Endothelial cell of umbilical vein (primary cell): ENCODE measurements at regions not wholly inside any gene's neighbourhood (a gene's known extent, or its start where the extent isn't known, plus 50 kb on each side); places are given as distances from the start of the nearest gene placed in this dataset.
A peak's percentile ranks its signal among the peaks of the same experiment; 100 is the strongest.
"Not testable (repeated sequence)": the region's sequence is repeated elsewhere in the genome, so short reads cannot be mapped to it uniquely, and the experiment has no call there.

Source experiments
- BruUV-seq: library from RNA; stranded (reverse); fragments of 400-500 nt; replicated peaks from 2 replicates; lab custom pipeline; 2021; lab: Mats Ljungman, UMichigan
- CTCF ChIA-PET: fragments of 300-600, 350-600 bp; sonication (Branson Sonifier 250); formaldehyde crosslinking; loops from one replicate; lab custom pipeline; 2021; ENCODE audit warnings: antibody characterized with exemption, inconsistent platforms; lab: Charles Lee
- POLR2A ChIA-PET: fragments of 300-600, 350-600 bp; sonication (Branson Sonifier 250); formaldehyde crosslinking; loops from one replicate; lab custom pipeline; 2021; ENCODE audit warnings: antibody characterized with exemption, inconsistent platforms; lab: Charles Lee
- DNase-seq: peaks from one replicate; pipeline ENCODE4 v3.0.0-alpha.2; 2011; ENCODE audit warnings: low read depth, low spot score
- FAIRE-seq: peaks from 2 replicates; lab custom pipeline; 2011; peaks lifted over from hg19 to GRCh38; lab: Jason Lieb, UNC
- H2AFZ ChIP-seq: 2 replicates; pipeline ENCODE4 v1.6.0; 2012; ENCODE audit warnings: low read depth, low read length, control low read depth, inconsistent platforms
- H3K27ac ChIP-seq: 2 replicates; pipeline ENCODE4 v1.5.1; 2011; ENCODE audit warnings: low read depth, mild to moderate bottlenecking, control low read depth, low read length, moderate library complexity; ENCODE audit not compliant: insufficient read depth
- H3K27me3 ChIP-seq, 2 experiments: 2 replicates each; pipeline versions ENCODE4 v1.6.0 to v1.6.1; 2011; ENCODE audit warnings: low read length in 2 of 2, mixed read lengths in 1 of 2; ENCODE audit not compliant: control insufficient read depth in 2 of 2, insufficient read depth in 2 of 2
- H3K36me3 ChIP-seq, 2 experiments: 2 replicates in 1 of 2; 3 replicates in 1 of 2; pipeline ENCODE4 v1.5.1; 2011; ENCODE audit warnings: low read length in 2 of 2, mild to moderate bottlenecking in 1 of 2, moderate library complexity in 1 of 2; ENCODE audit not compliant: control insufficient read depth in 2 of 2, insufficient read depth in 2 of 2; ENCODE audit errors: extremely low read depth in 1 of 2
- H3K4me1 ChIP-seq: 3 replicates; pipeline ENCODE4 v1.5.1; 2011; ENCODE audit warnings: mild to moderate bottlenecking, low read length; ENCODE audit not compliant: control insufficient read depth, insufficient read depth; ENCODE audit errors: extremely low read depth
- H3K4me2 ChIP-seq: 2 replicates; pipeline ENCODE4 v1.6.1; 2011; ENCODE audit warnings: low read length, control low read depth, mixed read lengths; ENCODE audit not compliant: insufficient read depth
- H3K4me3 ChIP-seq, 3 experiments: fragments of 200-600 bp in 1 of 3; sonication (generic), shearing (Covaris generic) in 1 of 3; replicated peaks in 1 of 3; 2 replicates each; pipeline ENCODE4 v1.5.1; 2011 to 2016; ENCODE audit warnings: control low read depth in 3 of 3, low read length in 3 of 3, mild to moderate bottlenecking in 2 of 3, inconsistent platforms in 1 of 3, low read depth in 1 of 3, moderate library complexity in 1 of 3; ENCODE audit not compliant: insufficient read depth in 1 of 3
- H3K79me2 ChIP-seq: 2 replicates; pipeline ENCODE4 v1.6.0; 2012; ENCODE audit warnings: low read length, inconsistent platforms; ENCODE audit not compliant: control insufficient read depth, insufficient read depth
- H3K9ac ChIP-seq: replicated peaks from 2 replicates; pipeline ENCODE3; 2011; ENCODE audit warnings: low read length, control low read depth; ENCODE audit not compliant: insufficient read depth; ENCODE audit errors: extremely low read depth
- H3K9me1 ChIP-seq: replicated peaks from 3 replicates; pipeline ENCODE4 v1.6.0; 2011; ENCODE audit warnings: mild to moderate bottlenecking, low read length; ENCODE audit not compliant: control insufficient read depth, insufficient read depth; ENCODE audit errors: extremely low read depth
- H3K9me3 ChIP-seq: replicated peaks from 2 replicates; pipeline ENCODE4 v1.5.1; 2012; ENCODE audit warnings: low read length, inconsistent platforms; ENCODE audit not compliant: control insufficient read depth, insufficient read depth
- H4K20me1 ChIP-seq: replicated peaks from 2 replicates; pipeline ENCODE3; 2011; ENCODE audit warnings: mild to moderate bottlenecking, low read length; ENCODE audit not compliant: control insufficient read depth, insufficient read depth; ENCODE audit errors: extremely low read depth
- GATA2 ChIP-seq: IDR thresholded peaks from 2 replicates; pipeline ENCODE4 v1.7.0; 2011; ENCODE audit warnings: low read depth, mild to moderate bottlenecking, moderate library complexity, mixed read lengths, low read length; ENCODE audit not compliant: insufficient read length, insufficient read depth
- MYC ChIP-seq: IDR thresholded peaks from one replicate; pipeline ENCODE4 v1.6.1; 2011; ENCODE audit warnings: mild to moderate bottlenecking, low read depth, low read length
- POLR2AphosphoS5 ChIP-seq: IDR thresholded peaks from 2 replicates; pipeline ENCODE4 v1.6.1; 2012; ENCODE audit warnings: low read depth, mild to moderate bottlenecking, control low read depth, low read length, moderate library complexity; ENCODE audit not compliant: insufficient read depth
- dilution Hi-C: fragments of 300-500 bp; cut with MboI; formaldehyde crosslinking; loops from one replicate; pipeline ENCODE4 v1.15.0; 2019; ENCODE audit warnings: low sequenced_read_pairs; ENCODE audit not compliant: extremely low pct_ligation_motif_present
- intact Hi-C: fragments of 100-400 bp; cut with micrococcal nuclease; formaldehyde crosslinking; loops from one replicate; pipeline ENCODE4 v1.10.0; 2022
- TF ChIP-seq, protein P1 (sequence below): IDR thresholded peaks from 2 replicates; pipeline ENCODE4 v1.6.1; 2011; ENCODE audit not compliant: insufficient read depth, insufficient read length

DNA sequence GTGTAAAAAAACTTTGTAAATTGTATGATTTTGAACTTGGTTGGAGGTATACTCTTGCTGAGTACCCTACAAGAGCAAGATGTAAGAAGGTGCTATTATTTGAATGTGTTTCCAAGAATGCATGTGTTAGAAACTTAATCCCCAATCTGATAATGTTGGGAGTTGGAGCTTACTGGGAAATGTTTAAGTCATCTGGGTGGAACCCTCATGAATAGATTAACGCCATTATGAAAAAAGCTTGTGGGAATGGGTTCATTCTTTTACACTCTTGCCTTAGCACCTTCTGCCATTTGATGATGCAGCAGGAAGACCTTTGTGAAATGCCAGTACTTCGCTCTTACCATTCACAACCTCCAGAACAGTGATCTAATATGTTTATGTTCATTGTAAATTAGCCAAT lies 498.3 kb downstream of the TMEM135 start:
- Histone ChIP-seq H3K9me3 (no peaks in the 10 kb centered on the region), H2AFZ (no peak overlapping the region), H3K27me3 (peaks cover 0 to 2% of the 10 kb centered on the region in 2 experiments), H3K4me1 (no peaks in the 10 kb centered on the region), H3K79me2 (no peaks in the 10 kb centered on the region), H3K36me3 (no peaks in the 10 kb centered on the region), H3K27ac (no peak overlapping the region), H3K4me3 (no peak overlapping the region), H3K9ac (no peak overlapping the region), H3K9me1 (no peaks in the 10 kb centered on the region), H4K20me1 (no peaks in the 10 kb centered on the region), H3K4me2 (no peak overlapping the region)
- intact Hi-C loops: no loop called here
- BruUV-seq: no TSS peak
- CTCF ChIA-PET: no interaction called here
- DNase-seq (no peak), FAIRE-seq (no peak)
- TF ChIP-seq POLR2AphosphoS5: no peak
- TF ChIP-seq, protein P1, sequence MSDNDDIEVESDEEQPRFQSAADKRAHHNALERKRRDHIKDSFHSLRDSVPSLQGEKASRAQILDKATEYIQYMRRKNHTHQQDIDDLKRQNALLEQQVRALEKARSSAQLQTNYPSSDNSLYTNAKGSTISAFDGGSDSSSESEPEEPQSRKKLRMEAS: no peak
- dilution Hi-C loops: no loop called here
- POLR2A ChIA-PET: no interaction called here

DNA sequence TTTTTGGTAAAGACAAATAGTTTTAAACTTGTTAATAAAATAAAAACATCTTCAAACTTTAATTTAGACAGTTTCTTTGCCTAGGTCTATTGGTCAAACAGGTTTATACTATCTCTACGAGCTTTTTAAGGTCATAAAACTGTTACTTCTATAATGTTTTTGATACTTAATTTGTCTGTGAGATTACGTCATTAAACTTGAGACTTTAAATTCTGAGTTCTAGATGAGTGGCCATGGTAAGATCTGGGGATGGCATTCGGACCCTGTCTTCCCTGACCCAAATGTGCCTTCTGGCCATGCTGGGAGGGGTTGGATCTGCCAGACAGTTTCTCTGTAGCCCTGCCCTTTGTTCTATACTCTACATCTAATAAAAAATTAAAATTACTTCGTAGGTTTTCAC lies 497.8 kb downstream of the TMEM135 start:
- dilution Hi-C loops: no loop called here
- intact Hi-C loops: no loop called here
- H3K4me3 ChIP-seq: no peak overlapping the region
- H3K4me1 ChIP-seq: no peaks in the 10 kb centered on the region
- H3K79me2 ChIP-seq: no peaks in the 10 kb centered on the region
- H3K9ac ChIP-seq: no peak overlapping the region
- no peak overlapping the region for H3K27ac ChIP-seq
- DNase-seq: no peak
- no peak overlapping the region for H3K4me2 ChIP-seq
- peaks cover 0 to 2% of the 10 kb centered on the region in 2 experiments for H3K27me3 ChIP-seq
- H4K20me1 ChIP-seq: no peaks in the 10 kb centered on the region
- TF ChIP-seq GATA2 (no peak), MYC (no peak)
- TF ChIP-seq, protein P1: no peak
- no peak overlapping the region for H2AFZ ChIP-seq
- FAIRE-seq: peak; percentile 43
- CTCF ChIA-PET: no interaction called here
- no peaks in the 10 kb centered on the region for H3K9me3 ChIP-seq
- POLR2A ChIA-PET: no interaction called here
- H3K9me1 ChIP-seq: no peaks in the 10 kb centered on the region
- BruUV-seq: no TSS peak
- no peaks in the 10 kb centered on the region for H3K36me3 ChIP-seq

DNA sequence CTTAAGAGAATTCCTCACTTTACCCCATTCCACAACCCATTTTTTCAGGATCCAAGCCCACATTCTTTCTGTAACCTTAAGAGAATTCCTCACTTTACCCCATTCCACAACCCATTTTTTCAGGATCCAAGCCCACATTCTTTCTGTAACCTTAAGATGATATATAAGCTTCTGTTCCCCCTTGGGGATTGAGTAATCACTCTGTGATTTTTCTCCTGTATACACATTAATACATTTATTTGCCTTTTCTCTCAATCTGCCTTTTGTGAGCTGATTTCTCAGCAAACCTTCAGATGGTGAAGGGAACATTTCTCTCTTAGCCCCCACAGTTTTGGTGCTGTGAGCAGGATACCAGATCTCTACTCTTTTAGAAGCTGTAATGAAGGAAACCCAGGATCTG lies 494.1 kb downstream of the TMEM135 start:
- H3K4me1 ChIP-seq, H3K4me2 ChIP-seq, CTCF ChIA-PET, BruUV-seq, H3K79me2 ChIP-seq, H3K9ac ChIP-seq, H3K27ac ChIP-seq, H3K9me3 ChIP-seq, H3K36me3 ChIP-seq, H3K27me3 ChIP-seq, intact Hi-C loops, DNase-seq, POLR2A ChIA-PET, dilution Hi-C loops, H4K20me1 ChIP-seq, H2AFZ ChIP-seq, FAIRE-seq, H3K9me1 ChIP-seq, H3K4me3 ChIP-seq: not testable (repeated sequence)
